Panc1 (cell line): ENCODE measurements at regions not wholly inside any gene's neighbourhood (a gene's known extent, or its start where the extent isn't known, plus 50 kb on each side); places are given as distances from the start of the nearest gene placed in this dataset.

Experiments
- ATAC-seq: fragments of 200-7000 bp; cut with Tn5 transposase; 2 replicates; pipeline ENCODE4 v1.9.1; 2020; ENCODE audit warnings: mild to moderate bottlenecking, moderate library complexity
- BruUV-seq: library from RNA; stranded (reverse); fragments of 400-500 nt; replicated peaks from 2 replicates; lab custom pipeline; 2021; lab: Mats Ljungman, UMichigan
- CTCF ChIA-PET: fragments of 300-600 bp; sonication (Branson Sonifier 250); formaldehyde crosslinking; loops from one replicate; lab custom pipeline; 2022; ENCODE audit warnings: antibody characterized with exemption; lab: Charles Lee
- POLR2A ChIA-PET: fragments of 300-600 bp; sonication (Branson Sonifier 250); formaldehyde crosslinking; loops from one replicate; lab custom pipeline; 2022; ENCODE audit warnings: antibody characterized with exemption; lab: Charles Lee
- DNase-seq: peaks from one replicate; pipeline ENCODE4 v3.0.0-alpha.2; 2010; ENCODE audit warnings: low read depth, low spot score
- H3K27ac ChIP-seq: 2 replicates; pipeline ENCODE4 v1.5.1; 2011; ENCODE audit warnings: mild to moderate bottlenecking, low read length, inconsistent platforms
- H3K27me3 ChIP-seq: fragments of 200-500 bp; sonication (Bioruptor generic); 2 replicates; pipeline ENCODE4 v1.6.0; 2014; ENCODE audit warnings: low read length, inconsistent platforms; ENCODE audit not compliant: control insufficient read depth, insufficient read depth
- H3K36me3 ChIP-seq: fragments of 200-500 bp; sonication (Bioruptor generic); 2 replicates; pipeline ENCODE4 v1.5.1; 2014; ENCODE audit warnings: inconsistent platforms, mild to moderate bottlenecking, low read length, moderate library complexity; ENCODE audit not compliant: control insufficient read depth, insufficient read depth
- H3K4me1 ChIP-seq: 2 replicates; pipeline ENCODE4 v1.5.1; 2011; ENCODE audit warnings: inconsistent platforms, mild to moderate bottlenecking, low read length, moderate library complexity; ENCODE audit not compliant: control insufficient read depth, insufficient read depth
- H3K4me3 ChIP-seq, 2 experiments: 2 replicates each; pipeline ENCODE4 v1.5.1; 2011 to 2012; ENCODE audit warnings: low read depth in 2 of 2, low read length in 2 of 2, mild to moderate bottlenecking in 2 of 2, inconsistent platforms in 1 of 2, moderate library complexity in 1 of 2
- H3K9me3 ChIP-seq: fragments of 200-500 bp; sonication (Bioruptor generic); 2 replicates; pipeline ENCODE4 v1.5.1; 2014; ENCODE audit warnings: low read depth, mild to moderate bottlenecking, inconsistent platforms, low read length, moderate library complexity; ENCODE audit not compliant: control insufficient read depth, insufficient read depth
- POLR2AphosphoS5 ChIP-seq: IDR thresholded peaks from 2 replicates; pipeline ENCODE4 v1.6.1; 2012; ENCODE audit warnings: mild to moderate bottlenecking, low read depth, low read length, moderate library complexity
- REST ChIP-seq, 2 experiments: IDR thresholded peaks; 2 replicates each; pipeline ENCODE4 v1.6.1; 2011 to 2012; ENCODE audit warnings: low read depth in 2 of 2, control low read depth in 1 of 2, low read length in 1 of 2, mild to moderate bottlenecking in 1 of 2, moderate library complexity in 1 of 2; ENCODE audit not compliant: insufficient read depth in 1 of 2
- SIN3A ChIP-seq: IDR thresholded peaks from 2 replicates; pipeline ENCODE4 v1.6.1; 2012; ENCODE audit warnings: low read depth, mild to moderate bottlenecking, low read length, moderate library complexity, borderline replicate concordance; ENCODE audit not compliant: insufficient read depth
- TCF7L2 ChIP-seq: IDR thresholded peaks from 2 replicates; pipeline ENCODE4 v1.6.1; 2011; ENCODE audit warnings: mild to moderate bottlenecking, low read depth, low read length, inconsistent platforms
- in situ Hi-C: cut with HindIII; loops from 2 replicates; pipeline ENCODE4 v1.10.0; 2016; ENCODE audit warnings: low sequenced_read_pairs, low pct_unique_long_range_greater_than_20kb
- intact Hi-C: fragments of 100-400 bp; cut with micrococcal nuclease; formaldehyde crosslinking; loops from one replicate; pipeline ENCODE4 v1.10.0; 2022; ENCODE audit not compliant: unreplicated experiment
- TF ChIP-seq, protein P1 (sequence below): fragments of 450-650 bp; IDR thresholded peaks from 2 replicates; pipeline ENCODE4 v1.5.1; 2017; ENCODE audit warnings: mild to moderate bottlenecking

- TF ChIP-seq POLR2AphosphoS5 (no peak), REST (IDR thresholded peaks at IDR 0.05; ENCODE audit: insufficient read depth in 1 of 2, low read depth in 2 of 2, low read length in 1 of 2) (no peak), TCF7L2 (no peak), SIN3A (no peak)
- TF ChIP-seq, protein P1, sequence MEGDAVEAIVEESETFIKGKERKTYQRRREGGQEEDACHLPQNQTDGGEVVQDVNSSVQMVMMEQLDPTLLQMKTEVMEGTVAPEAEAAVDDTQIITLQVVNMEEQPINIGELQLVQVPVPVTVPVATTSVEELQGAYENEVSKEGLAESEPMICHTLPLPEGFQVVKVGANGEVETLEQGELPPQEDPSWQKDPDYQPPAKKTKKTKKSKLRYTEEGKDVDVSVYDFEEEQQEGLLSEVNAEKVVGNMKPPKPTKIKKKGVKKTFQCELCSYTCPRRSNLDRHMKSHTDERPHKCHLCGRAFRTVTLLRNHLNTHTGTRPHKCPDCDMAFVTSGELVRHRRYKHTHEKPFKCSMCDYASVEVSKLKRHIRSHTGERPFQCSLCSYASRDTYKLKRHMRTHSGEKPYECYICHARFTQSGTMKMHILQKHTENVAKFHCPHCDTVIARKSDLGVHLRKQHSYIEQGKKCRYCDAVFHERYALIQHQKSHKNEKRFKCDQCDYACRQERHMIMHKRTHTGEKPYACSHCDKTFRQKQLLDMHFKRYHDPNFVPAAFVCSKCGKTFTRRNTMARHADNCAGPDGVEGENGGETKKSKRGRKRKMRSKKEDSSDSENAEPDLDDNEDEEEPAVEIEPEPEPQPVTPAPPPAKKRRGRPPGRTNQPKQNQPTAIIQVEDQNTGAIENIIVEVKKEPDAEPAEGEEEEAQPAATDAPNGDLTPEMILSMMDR, result no peak
- in situ Hi-C loops, result no loop called here
- no peaks in the 10 kb centered on the region for H3K36me3 ChIP-seq
- no peak for DNase-seq
- ATAC-seq, result no peak
- no peaks in the 10 kb centered on the region for H3K9me3 ChIP-seq
- no peak overlapping the region for H3K27ac ChIP-seq
- POLR2A ChIA-PET, result no interaction called here
- H3K4me1 ChIP-seq, result no peaks in the 10 kb centered on the region
- intact Hi-C loops, result no loop called here
- no peak overlapping the region for H3K4me3 ChIP-seq
- CTCF ChIA-PET, result no interaction called here
- H3K27me3 ChIP-seq, result peaks cover 7% of the 10 kb centered on the region
- BruUV-seq, result no TSS peak
Measured at GRCh38 chr17:65320820-65321219, 183.7 kb downstream of the RGS9 start.

DNA sequence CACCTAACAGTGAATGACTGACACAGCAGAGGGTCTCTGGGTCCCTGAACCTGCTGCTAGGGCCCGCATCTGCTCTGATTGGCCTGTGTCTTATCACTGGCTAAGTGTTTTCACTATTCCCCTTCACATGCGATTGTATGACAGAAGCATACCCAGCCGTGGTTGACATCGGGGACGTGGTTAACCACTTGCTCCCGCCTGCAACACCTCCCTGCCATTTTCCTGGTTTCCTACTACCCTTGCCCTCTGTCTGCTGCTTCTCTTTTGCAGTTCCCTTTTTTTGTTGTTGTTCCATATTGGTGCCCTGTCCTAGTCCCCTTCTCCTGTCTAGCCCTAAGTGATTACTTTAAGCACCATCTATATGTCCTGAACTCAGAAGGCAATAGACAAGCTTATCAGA lies 177.0 kb downstream of the RGS9 start:
- H3K4me1 ChIP-seq, result no peaks in the 10 kb centered on the region
- POLR2A ChIA-PET, result no interaction called here
- ATAC-seq, result no peak
- H3K36me3 ChIP-seq, result no peaks in the 10 kb centered on the region
- H3K4me3 ChIP-seq, result no peak overlapping the region
- CTCF ChIA-PET, result no interaction called here
- TF ChIP-seq SIN3A (no peak), POLR2AphosphoS5 (no peak), TCF7L2 (no peak), REST (IDR thresholded peaks at IDR 0.05; ENCODE audit: insufficient read depth in 1 of 2, low read depth in 2 of 2, low read length in 1 of 2) (no peak)
- TF ChIP-seq, protein P1, result no peak
- DNase-seq, result no peak
- intact Hi-C loops (no loop called here), in situ Hi-C loops (no loop called here)
- H3K9me3 ChIP-seq, result no peaks in the 10 kb centered on the region
- H3K27ac ChIP-seq, result no peak overlapping the region
- H3K27me3 ChIP-seq, result peaks cover 10% of the 10 kb centered on the region
- BruUV-seq, result no TSS peak
